GM12875 (cell line): ENCODE measurements at regions not wholly inside any gene's neighbourhood (a gene's known extent, or its start where the extent isn't known, plus 50 kb on each side); places are given as distances from the start of the nearest gene placed in this dataset.

Experiments used
- H3K4me3 ChIP-seq: one replicate; pipeline ENCODE4 v1.5.1; 2011; ENCODE audit warnings: low read depth, low read length, control low read depth
- CTCF ChIP-seq: IDR thresholded peaks from 2 replicates; pipeline ENCODE4 v1.5.1; 2011; ENCODE audit warnings: low read depth, mild to moderate bottlenecking, control low read depth, inconsistent platforms, low read length, moderate library complexity, borderline replicate concordance; ENCODE audit not compliant: insufficient read depth

GRCh38 chr9:17962747-17963146 is 383.9 kb downstream of the SH3GL2 start:
- H3K4me3 ChIP-seq, result no peak overlapping the region
- no peak for TF ChIP-seq CTCF

GRCh38 chr9:17963498-17963897 is 384.6 kb downstream of the SH3GL2 start:
- no peak overlapping the region for H3K4me3 ChIP-seq
- TF ChIP-seq CTCF, result no peak

GRCh38 chr9:17967731-17968130 is 388.9 kb downstream of the SH3GL2 start:
- TF ChIP-seq CTCF, result no peak
- H3K4me3 ChIP-seq, result no peak overlapping the region

GRCh38 chr9:17969232-17969631 is 390.4 kb downstream of the SH3GL2 start:
- H3K4me3 ChIP-seq, result no peak overlapping the region
- TF ChIP-seq CTCF, result no peak

GRCh38 chr9:17970277-17970676 is 391.4 kb downstream of the SH3GL2 start:
- no peak overlapping the region for H3K4me3 ChIP-seq
- no peak for TF ChIP-seq CTCF

GRCh38 chr9:17978773-17979172 is 399.9 kb downstream of the SH3GL2 start:
- no peak overlapping the region for H3K4me3 ChIP-seq
- TF ChIP-seq CTCF, result no peak

- TF ChIP-seq CTCF, result no peak
- H3K4me3 ChIP-seq, result no peak overlapping the region
Observed at GRCh38 chr9:17986595-17986994, 407.7 kb downstream of the SH3GL2 start.
